Spleen (tissue), 11 donors: ENCODE measurements at regions not wholly inside any gene's neighbourhood (a gene's known extent, or its start where the extent isn't known, plus 50 kb on each side); places are given as distances from the start of the nearest gene placed in this dataset.

ENCODE experiments used
- DNase-seq: peaks from one replicate; pipeline ENCODE4 v3.0.0-alpha.2; 2020
- H3K27ac ChIP-seq, 8 donors: fragments of 200-600 bp; sonication (generic) in 7 of 8; 1 replicate in 4 of 8; 2 replicates in 4 of 8; pipeline versions ENCODE4 v1.5.0 to v1.8.0; 2016 to 2021; ENCODE audit warnings: inconsistent platforms in 4 of 8, mild to moderate bottlenecking in 4 of 8, moderate library complexity in 1 of 8
- H3K27me3 ChIP-seq, 7 donors: fragments of 200-600 bp; sonication (generic) in 6 of 7; replicated peaks in 1 of 7; 1 replicate in 4 of 7; 2 replicates in 3 of 7; pipeline versions ENCODE4 v1.5.0 to v1.8.0; 2016 to 2021; ENCODE audit warnings: inconsistent platforms in 3 of 7, mild to moderate bottlenecking in 1 of 7
- H3K36me3 ChIP-seq, 6 donors: fragments of 200-600 bp; sonication (generic) in 5 of 6; 1 replicate in 4 of 6; 2 replicates in 2 of 6; pipeline versions ENCODE4 v1.5.0 to v1.8.0; 2016 to 2021; ENCODE audit warnings: inconsistent platforms in 2 of 6
- H3K4me1 ChIP-seq, 6 donors: fragments of 200-600 bp; sonication (generic) in 5 of 6; 1 replicate in 3 of 6; 2 replicates in 3 of 6; pipeline versions ENCODE4 v1.5.0 to v1.8.0; 2016 to 2021; ENCODE audit warnings: inconsistent platforms in 3 of 6
- H3K4me3 ChIP-seq, 8 donors: fragments of 200-600 bp; sonication (generic) in 7 of 8; 1 replicate in 4 of 8; 2 replicates in 4 of 8; pipeline versions ENCODE4 v1.5.0 to v1.8.0; 2016 to 2021; ENCODE audit warnings: inconsistent platforms in 4 of 8, mild to moderate bottlenecking in 4 of 8, moderate library complexity in 2 of 8
- H3K9me3 ChIP-seq, 8 donors: fragments of 200-600 bp; sonication (generic) in 7 of 8; 1 replicate in 4 of 8; 2 replicates in 4 of 8; pipeline versions ENCODE4 v1.5.0 to v1.8.0; 2016 to 2021; ENCODE audit warnings: inconsistent platforms in 4 of 8
- CTCF ChIP-seq, 11 experiments: fragments of 200-600 bp in 7 of 11; fragments of 450-650 bp in 4 of 11; sonication (generic) in 4 of 11; IDR thresholded peaks in 8 of 11; conservative IDR thresholded peaks in 3 of 11; 1 replicate in 7 of 11; 2 replicates in 4 of 11; pipeline versions ENCODE4 v1.4.0 to v1.8.0; 2016 to 2021; ENCODE audit warnings: antibody characterized with exemption in 11 of 11, inconsistent platforms in 4 of 11, mild to moderate bottlenecking in 1 of 11
- POLR2A ChIP-seq, 3 donors: fragments of 450-650 bp; IDR thresholded peaks; one replicate each; pipeline ENCODE4 v1.5.1; 2017; ENCODE audit warnings: antibody characterized with exemption in 3 of 3, mild to moderate bottlenecking in 1 of 3
- POLR2AphosphoS5 ChIP-seq, 3 donors: sonication (generic); formaldehyde crosslinking; IDR thresholded peaks; one replicate each; pipeline ENCODE4 v1.5.1; 2017; ENCODE audit warnings: antibody characterized with exemption in 3 of 3
- WGBS, 5 donors: extraction: QIAGEN DNeasy Blood & Tissue Kit in 3 of 5; methylation state at CpG; one replicate each; pipeline versions ENCODE4 v1.1.5 to v1.1.7; 2013 to 2018; 5-methylcytosine and 5-hydroxymethylcytosine counted together
- intact Hi-C: fragments of 100-400 bp; cut with DNase I; formaldehyde crosslinking; loops from one replicate; pipeline ENCODE4 v1.15.0; 2023; ENCODE audit warnings: low total_unique reads
- donor health status: healthy with polysubstance abuse.
- donor health status: DM: no; HTN: no; CAD: no; lungs with moderate emphysema.
- donor health status: DM: no; HTN: no; CAD: no.
- donor health status: Bipolar disorder and iron deficiency.
- donor health status: healthy.
- donor health status: DM: no; HTN: no; CAD: no.
- donor health status: DM: yes; HTN: yes; CAD: no.

- Histone ChIP-seq H3K4me3 (no peak overlapping the region), H3K36me3 (no peaks in the 10 kb centered on the region), H3K9me3 (no peaks in the 10 kb centered on the region), H3K27ac (no peak overlapping the region), H3K27me3 (peaks cover 0 to 20% (median 0%) of the 10 kb centered on the region in 7 donors), H3K4me1 (no peaks in the 10 kb centered on the region)
- intact Hi-C loops = loop anchor here (10.0 kb wide), 1 partner anchor 246 kb away; no protein-coding TSS in a partner anchor
- TF ChIP-seq POLR2A (IDR thresholded peaks at IDR 0.05) = no peak
- TF ChIP-seq POLR2AphosphoS5 (IDR thresholded peaks at IDR 0.05) = no peak
- 84 to 88% (median 87%) methylated on average over 2 of the region's 2 CpGs for WGBS, 5 donors
- DNase-seq = no peak
These were observed 76.4 kb downstream of the ESM1 start for GRCh38 chr5:54908774-54909525.

GRCh38 chr5:54905942-54906537 is 79.4 kb downstream of the ESM1 start:
- WGBS, 5 donors = 4 to 8% (median 4%) methylated on average over 3 of the region's 3 CpGs
- intact Hi-C loops = loop anchor here (10.0 kb wide), 1 partner anchor 249 kb away; no protein-coding TSS in a partner anchor
- no peaks in the 10 kb centered on the region for H3K36me3 ChIP-seq

GRCh38 chr5:54905246-54905795 is 80.1 kb downstream of the ESM1 start:
- no peak overlapping the region for H3K4me3 ChIP-seq
- peaks cover 0 to 30% (median 0%) of the 10 kb centered on the region in 7 donors for H3K27me3 ChIP-seq
- TF ChIP-seq CTCF (IDR thresholded peaks at IDR 0.05 in 8 of 11, conservative IDR thresholded peaks at IDR 0.05 in 3 of 11) = no peak
- no peak for TF ChIP-seq POLR2A (IDR thresholded peaks at IDR 0.05)
- TF ChIP-seq POLR2AphosphoS5 (IDR thresholded peaks at IDR 0.05) = no peak
- no peak for DNase-seq
- no peak overlapping the region for H3K27ac ChIP-seq
- intact Hi-C loops = loop anchor here (10.0 kb wide), 1 partner anchor 249 kb away; no protein-coding TSS in a partner anchor
- peaks cover 0 to 26% (median 4%) of the 10 kb centered on the region in 6 donors for H3K4me1 ChIP-seq
- H3K9me3 ChIP-seq = no peaks in the 10 kb centered on the region
- no peaks in the 10 kb centered on the region for H3K36me3 ChIP-seq
- WGBS, 5 donors = 85 to 98% (median 91%) methylated on average over 3 of the region's 3 CpGs

More at GRCh38 chr5:54905942-54906537, 79.4 kb downstream of the ESM1 start:
- Histone ChIP-seq H3K9me3 (no peaks in the 10 kb centered on the region), H3K4me3 (no peak overlapping the region), H3K27me3 (peaks cover 0 to 22% (median 0%) of the 10 kb centered on the region in 7 donors), H3K4me1 (peaks cover 0 to 21% (median 4%) of the 10 kb centered on the region in 6 donors), H3K27ac (no peak overlapping the region)
- DNase-seq = no peak
- TF ChIP-seq POLR2AphosphoS5 (IDR thresholded peaks at IDR 0.05) = no peak
- TF ChIP-seq POLR2A (IDR thresholded peaks at IDR 0.05) = no peak
- peak in 10 of 11 experiments; percentile 6 to 66 (median 44) for TF ChIP-seq CTCF (IDR thresholded peaks at IDR 0.05 in 8 of 11, conservative IDR thresholded peaks at IDR 0.05 in 3 of 11)

- Histone ChIP-seq H3K4me1 (peaks cover 0 to 26% (median 4%) of the 10 kb centered on the region in 6 donors), H3K36me3 (no peaks in the 10 kb centered on the region), H3K9me3 (no peaks in the 10 kb centered on the region), H3K27me3 (peaks cover 0 to 37% (median 0%) of the 10 kb centered on the region in 7 donors), H3K27ac (no peak overlapping the region), H3K4me3 (no peak overlapping the region)
- 75 to 88% (median 83%) methylated on average over 2 of the region's 2 CpGs for WGBS, 5 donors
- no peak for DNase-seq
- TF ChIP-seq CTCF (IDR thresholded peaks at IDR 0.05 in 8 of 11, conservative IDR thresholded peaks at IDR 0.05 in 3 of 11) (no peak), POLR2A (IDR thresholded peaks at IDR 0.05) (no peak), POLR2AphosphoS5 (IDR thresholded peaks at IDR 0.05) (no peak)
- intact Hi-C loops = loop anchor here (10.0 kb wide), 1 partner anchor 250 kb away; no protein-coding TSS in a partner anchor
These were observed 81.0 kb downstream of the ESM1 start for GRCh38 chr5:54904425-54904824.
